Activated B cell treated with CpG ODN at 0.5 μM for 24 hours (primary cell): ENCODE measurements at regions not wholly inside any gene's neighbourhood (a gene's known extent, or its start where the extent isn't known, plus 50 kb on each side); places are given as distances from the start of the nearest gene placed in this dataset.

Experiments
- ATAC-seq: fragments of 200-7000 bp; cut with Tn5 transposase; one replicate; pipeline ENCODE4 v1.10.0; 2021; ENCODE audit warnings: low read depth, mild to moderate bottlenecking, moderate library complexity
- CTCF ChIA-PET: fragments of 350-600 bp; sonication (Branson Sonifier 250); formaldehyde crosslinking; loops from one replicate; lab custom pipeline; 2021; ENCODE audit warnings: antibody characterized with exemption; lab: Charles Lee
- POLR2A ChIA-PET: fragments of 350-600 bp; sonication (Branson Sonifier 250); formaldehyde crosslinking; loops from one replicate; lab custom pipeline; 2021; ENCODE audit warnings: antibody characterized with exemption; lab: Charles Lee
- DNase-seq: peaks from one replicate; pipeline ENCODE4 v3.0.0; 2022
- H3K27ac Mint-ChIP-seq: one replicate; pipeline ENCODE4 v1.8.0; 2020; ENCODE audit warnings: mixed read lengths
- H3K27me3 Mint-ChIP-seq: one replicate; pipeline ENCODE4 v1.8.0; 2021; ENCODE audit warnings: mixed read lengths
- H3K36me3 Mint-ChIP-seq: one replicate; pipeline ENCODE4 v1.8.0; 2021; ENCODE audit warnings: low read depth, mixed read lengths
- H3K4me1 Mint-ChIP-seq: one replicate; pipeline ENCODE4 v1.8.0; 2021; ENCODE audit warnings: mixed read lengths
- H3K4me3 Mint-ChIP-seq: one replicate; pipeline ENCODE4 v1.8.0; 2020; ENCODE audit warnings: mild to moderate bottlenecking, mixed read lengths
- H3K9me3 Mint-ChIP-seq: one replicate; pipeline ENCODE4 v1.8.0; 2020; ENCODE audit warnings: mixed read lengths
- intact Hi-C: fragments of 100-400 bp; cut with micrococcal nuclease; formaldehyde crosslinking; loops from one replicate; pipeline ENCODE4 v1.15.1; 2024
- TF ChIP-seq, protein P1 (sequence below): fragments of 200-600 bp; IDR thresholded peaks from one replicate; pipeline ENCODE4 v1.8.0; 2022; ENCODE audit warnings: antibody characterized with exemption, mild to moderate bottlenecking

DNA sequence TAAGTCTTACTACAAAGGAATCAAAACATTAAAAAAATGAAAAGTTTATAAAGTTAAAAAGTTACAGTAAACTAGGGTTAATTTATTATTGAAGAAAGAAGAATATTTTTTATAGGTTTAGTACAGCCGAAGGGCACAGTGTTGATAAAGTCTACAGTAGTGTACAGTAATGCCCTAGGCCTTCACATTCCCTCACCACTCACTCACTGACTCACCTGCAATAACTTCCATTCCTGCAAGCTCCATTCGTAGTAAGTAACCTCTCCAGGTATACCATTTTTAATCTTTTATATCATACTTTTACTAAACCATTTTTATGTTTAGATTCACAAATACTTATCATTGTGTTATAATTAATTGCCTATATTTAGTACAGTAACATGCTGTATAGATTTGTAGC is 307.5 kb upstream of the FAM241A start:
- no peaks in the 10 kb centered on the region for H3K4me1 Mint-ChIP-seq
- ChIA-PET CTCF (no interaction called here), POLR2A (no interaction called here)
- H3K4me3 Mint-ChIP-seq: no peak overlapping the region
- no peaks in the 10 kb centered on the region for H3K36me3 Mint-ChIP-seq
- no peak overlapping the region for H3K27ac Mint-ChIP-seq
- TF ChIP-seq, protein P1, sequence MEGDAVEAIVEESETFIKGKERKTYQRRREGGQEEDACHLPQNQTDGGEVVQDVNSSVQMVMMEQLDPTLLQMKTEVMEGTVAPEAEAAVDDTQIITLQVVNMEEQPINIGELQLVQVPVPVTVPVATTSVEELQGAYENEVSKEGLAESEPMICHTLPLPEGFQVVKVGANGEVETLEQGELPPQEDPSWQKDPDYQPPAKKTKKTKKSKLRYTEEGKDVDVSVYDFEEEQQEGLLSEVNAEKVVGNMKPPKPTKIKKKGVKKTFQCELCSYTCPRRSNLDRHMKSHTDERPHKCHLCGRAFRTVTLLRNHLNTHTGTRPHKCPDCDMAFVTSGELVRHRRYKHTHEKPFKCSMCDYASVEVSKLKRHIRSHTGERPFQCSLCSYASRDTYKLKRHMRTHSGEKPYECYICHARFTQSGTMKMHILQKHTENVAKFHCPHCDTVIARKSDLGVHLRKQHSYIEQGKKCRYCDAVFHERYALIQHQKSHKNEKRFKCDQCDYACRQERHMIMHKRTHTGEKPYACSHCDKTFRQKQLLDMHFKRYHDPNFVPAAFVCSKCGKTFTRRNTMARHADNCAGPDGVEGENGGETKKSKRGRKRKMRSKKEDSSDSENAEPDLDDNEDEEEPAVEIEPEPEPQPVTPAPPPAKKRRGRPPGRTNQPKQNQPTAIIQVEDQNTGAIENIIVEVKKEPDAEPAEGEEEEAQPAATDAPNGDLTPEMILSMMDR: no peak
- DNase-seq: no peak
- no peak for ATAC-seq
- no peaks in the 10 kb centered on the region for H3K27me3 Mint-ChIP-seq
- intact Hi-C loops: no loop called here
- H3K9me3 Mint-ChIP-seq: no peaks in the 10 kb centered on the region

DNA sequence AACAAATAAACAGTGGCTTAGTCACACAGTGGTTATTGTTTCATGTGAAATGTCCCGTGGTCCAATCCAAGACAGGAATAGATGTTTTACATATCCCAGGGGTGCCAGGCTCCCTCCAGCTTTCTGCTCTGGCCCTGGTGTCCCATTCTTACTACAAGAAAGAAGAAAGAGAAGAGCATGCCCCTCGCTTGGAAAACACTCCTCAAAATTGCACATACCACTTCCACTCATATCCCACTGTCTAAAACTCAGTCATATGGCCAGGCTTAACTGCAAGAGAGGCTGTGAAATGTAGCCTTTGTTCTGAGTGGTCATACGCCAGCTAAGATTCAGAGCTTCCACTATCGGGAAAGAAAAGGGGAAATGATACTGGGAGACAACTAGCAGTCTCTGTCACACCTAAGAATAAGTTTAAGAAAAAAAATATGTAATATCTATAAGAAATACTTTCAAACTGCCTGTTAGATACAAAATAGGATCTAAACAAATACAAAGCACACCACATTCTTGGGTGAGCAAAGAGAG is 306.8 kb upstream of the FAM241A start:
- ChIA-PET CTCF (no interaction called here), POLR2A (no interaction called here)
- no peak overlapping the region for H3K27ac Mint-ChIP-seq
- H3K4me3 Mint-ChIP-seq: no peak overlapping the region
- intact Hi-C loops: no loop called here
- no peak for DNase-seq
- no peaks in the 10 kb centered on the region for H3K9me3 Mint-ChIP-seq
- H3K4me1 Mint-ChIP-seq: no peaks in the 10 kb centered on the region
- TF ChIP-seq, protein P1: no peak
- H3K36me3 Mint-ChIP-seq: no peaks in the 10 kb centered on the region
- no peaks in the 10 kb centered on the region for H3K27me3 Mint-ChIP-seq
- no peak for ATAC-seq

DNA sequence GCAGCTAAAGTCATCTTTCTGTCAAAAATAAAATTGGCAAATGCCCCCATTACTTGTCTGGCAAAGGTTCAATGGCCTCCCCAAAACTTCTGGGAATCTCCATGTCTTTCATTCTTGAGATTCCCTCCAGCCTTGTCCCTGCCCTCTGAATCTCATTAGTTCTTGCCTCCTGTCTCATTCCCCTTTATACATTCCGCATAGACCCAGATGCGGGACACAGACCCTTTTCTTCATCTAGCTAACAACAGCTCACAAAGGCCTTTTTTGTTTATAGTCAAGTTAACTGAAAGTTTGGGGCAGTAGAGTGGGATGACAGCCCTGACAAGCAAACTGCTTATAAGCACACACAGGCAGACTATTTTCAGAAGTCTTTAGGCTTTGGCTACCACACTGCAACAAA is 306.1 kb upstream of the FAM241A start:
- Mint-ChIP-seq H3K27me3 (no peaks in the 10 kb centered on the region), H3K4me3 (no peak overlapping the region), H3K27ac (no peak overlapping the region), H3K4me1 (no peaks in the 10 kb centered on the region), H3K36me3 (no peaks in the 10 kb centered on the region), H3K9me3 (no peaks in the 10 kb centered on the region)
- ChIA-PET POLR2A (no interaction called here), CTCF (no interaction called here)
- ATAC-seq: no peak
- TF ChIP-seq, protein P1: no peak
- DNase-seq: no peak
- intact Hi-C loops: no loop called here

DNA sequence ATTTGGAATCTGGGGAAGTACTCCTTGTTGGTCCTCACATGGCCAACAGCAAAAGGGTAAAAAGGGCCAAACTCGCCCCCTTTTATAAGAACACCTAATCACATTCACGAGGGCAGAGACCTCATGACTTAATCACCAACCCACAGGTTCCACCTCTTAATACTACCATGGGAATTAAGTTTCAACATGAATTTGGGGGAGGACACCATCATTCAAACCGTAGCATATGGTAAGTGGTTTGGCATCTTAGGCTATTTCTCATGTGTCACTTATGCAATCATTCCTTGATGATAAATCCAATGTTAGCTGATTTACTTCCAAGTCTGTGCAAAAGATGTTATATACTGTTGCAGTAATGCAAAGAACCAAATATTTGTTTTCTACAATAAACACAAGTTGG is 302.9 kb upstream of the FAM241A start:
- H3K27me3 Mint-ChIP-seq: no peaks in the 10 kb centered on the region
- TF ChIP-seq, protein P1: no peak
- no peaks in the 10 kb centered on the region for H3K36me3 Mint-ChIP-seq
- no peak overlapping the region for H3K27ac Mint-ChIP-seq
- POLR2A ChIA-PET: no interaction called here
- no peaks in the 10 kb centered on the region for H3K9me3 Mint-ChIP-seq
- DNase-seq (no peak), ATAC-seq (no peak)
- intact Hi-C loops: no loop called here
- CTCF ChIA-PET: no interaction called here
- H3K4me3 Mint-ChIP-seq: no peak overlapping the region
- H3K4me1 Mint-ChIP-seq: no peaks in the 10 kb centered on the region

DNA sequence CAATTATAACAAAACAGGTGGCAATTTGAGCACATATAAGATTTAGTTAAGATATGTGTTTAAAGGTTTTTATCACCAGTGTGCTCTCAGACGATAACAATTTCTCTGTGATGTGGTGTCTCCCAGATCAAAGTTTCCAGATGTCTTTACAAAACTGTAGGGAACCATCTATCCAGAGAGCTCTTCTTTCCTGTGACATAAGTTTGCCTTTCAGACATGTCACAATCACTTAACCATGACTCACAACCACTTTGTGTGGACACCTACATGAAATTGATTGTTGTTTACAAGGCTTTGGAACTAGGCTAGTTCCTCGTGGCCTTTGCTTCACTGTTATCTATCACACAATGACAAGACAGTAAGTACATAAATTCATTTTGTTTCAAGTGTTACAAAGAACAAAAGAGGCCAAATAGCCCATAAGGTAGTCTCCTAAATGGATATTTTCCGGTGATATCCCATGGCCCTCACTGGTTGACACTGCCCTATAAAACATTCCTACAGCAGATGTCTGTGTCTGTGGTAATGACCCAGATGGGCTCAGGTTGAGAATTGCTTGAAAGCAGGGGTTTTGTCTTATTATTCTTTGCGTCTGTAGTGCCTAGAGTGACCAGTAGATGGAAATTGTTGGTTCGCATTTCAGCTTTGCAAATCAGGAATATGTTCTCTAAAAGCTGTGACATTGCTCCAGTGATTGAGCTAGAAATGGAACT is 297.8 kb upstream of the FAM241A start:
- Mint-ChIP-seq H3K27me3 (no peaks in the 10 kb centered on the region), H3K9me3 (no peaks in the 10 kb centered on the region), H3K4me3 (no peak overlapping the region), H3K36me3 (no peaks in the 10 kb centered on the region), H3K4me1 (no peaks in the 10 kb centered on the region), H3K27ac (no peak overlapping the region)
- ATAC-seq: no peak
- ChIA-PET POLR2A (no interaction called here), CTCF (no interaction called here)
- intact Hi-C loops: loop anchor here (5.0 kb wide), 1 partner anchor 90 kb away; no protein-coding TSS in a partner anchor
- no peak for DNase-seq
- TF ChIP-seq, protein P1: no peak
